Astrocyte (in vitro differentiated cells and primary cell): ENCODE measurements at regions not wholly inside any gene's neighbourhood (a gene's known extent, or its start where the extent isn't known, plus 50 kb on each side); places are given as distances from the start of the nearest gene placed in this dataset.
"Not testable (repeated sequence)": the region's sequence is repeated elsewhere in the genome, so short reads cannot be mapped to it uniquely, and the experiment has no call there.

Source experiments
- DNase-seq: peaks from one replicate; pipeline ENCODE4 v3.0.0-alpha.2; 2010; ENCODE audit warnings: low read depth
- FAIRE-seq: peaks from 2 replicates; lab custom pipeline; 2011; peaks lifted over from hg19 to GRCh38; lab: Jason Lieb, UNC
- H2AFZ ChIP-seq: 2 replicates; pipeline ENCODE4 v1.6.0; 2012; ENCODE audit warnings: low read depth, low read length, inconsistent platforms
- H3K27ac ChIP-seq: 2 replicates; pipeline ENCODE4 v1.5.1; 2011; ENCODE audit warnings: low read depth, low read length, inconsistent platforms
- H3K27me3 ChIP-seq: 2 replicates; pipeline ENCODE4 v1.6.0; 2011; ENCODE audit warnings: low read length, inconsistent platforms; ENCODE audit not compliant: insufficient read depth
- H3K36me3 ChIP-seq: 2 replicates; pipeline ENCODE4 v1.5.1; 2011; ENCODE audit warnings: low read length, inconsistent platforms; ENCODE audit not compliant: insufficient read depth
- H3K4me1 ChIP-seq: 2 replicates; pipeline ENCODE4 v1.5.1; 2011; ENCODE audit warnings: low read length, inconsistent platforms; ENCODE audit not compliant: insufficient read depth
- H3K4me2 ChIP-seq: 2 replicates; pipeline ENCODE4 v1.6.0; 2012; ENCODE audit warnings: low read length, inconsistent platforms
- H3K4me3 ChIP-seq: 2 replicates; pipeline ENCODE4 v1.5.1; 2011; ENCODE audit warnings: low read depth, mild to moderate bottlenecking, low read length, inconsistent platforms; ENCODE audit not compliant: insufficient read depth
- H3K79me2 ChIP-seq: 2 replicates; pipeline ENCODE4 v1.6.0; 2012; ENCODE audit warnings: mild to moderate bottlenecking, low read length, inconsistent platforms; ENCODE audit not compliant: insufficient read depth
- H3K9ac ChIP-seq: 2 replicates; pipeline ENCODE4 v1.6.0; 2012; ENCODE audit warnings: mild to moderate bottlenecking, low read length, inconsistent platforms
- H3K9me3 ChIP-seq: 2 replicates; pipeline ENCODE4 v1.5.1; 2012; ENCODE audit warnings: low read depth, mild to moderate bottlenecking, low read length, inconsistent platforms; ENCODE audit not compliant: insufficient read depth
- H4K20me1 ChIP-seq: 2 replicates; pipeline ENCODE4 v1.6.0; 2012; ENCODE audit warnings: low read length, inconsistent platforms; ENCODE audit not compliant: insufficient read depth
- H3K27ac Mint-ChIP-seq: one replicate; pipeline ENCODE4 v1.8.0; 2021; ENCODE audit warnings: mild to moderate bottlenecking, mixed read lengths; ENCODE audit not compliant: unreplicated experiment
- H3K27me3 Mint-ChIP-seq: one replicate; pipeline ENCODE4 v1.8.0; 2021; ENCODE audit warnings: low read depth, mixed read lengths; ENCODE audit not compliant: unreplicated experiment
- H3K36me3 Mint-ChIP-seq: one replicate; pipeline ENCODE4 v1.8.0; 2021; ENCODE audit warnings: low read depth, mixed read lengths; ENCODE audit not compliant: unreplicated experiment
- H3K4me1 Mint-ChIP-seq: one replicate; pipeline ENCODE4 v1.8.0; 2021; ENCODE audit warnings: low read depth, mixed read lengths; ENCODE audit not compliant: unreplicated experiment
- H3K4me3 Mint-ChIP-seq: one replicate; pipeline ENCODE4 v1.8.0; 2021; ENCODE audit warnings: mild to moderate bottlenecking, moderate library complexity, mixed read lengths; ENCODE audit not compliant: unreplicated experiment
- H3K9me3 Mint-ChIP-seq: one replicate; pipeline ENCODE4 v1.8.0; 2021; ENCODE audit warnings: mild to moderate bottlenecking, mixed read lengths; ENCODE audit not compliant: unreplicated experiment
- EZH2 ChIP-seq: IDR thresholded peaks from 2 replicates; pipeline ENCODE4 v1.6.1; 2012; ENCODE audit warnings: mild to moderate bottlenecking, low read length, inconsistent platforms; ENCODE audit not compliant: insufficient read depth
- TF ChIP-seq, protein P1 (sequence below): IDR thresholded peaks from 2 replicates; pipeline ENCODE4 v1.5.1; 2011; ENCODE audit warnings: low read depth, mild to moderate bottlenecking, inconsistent platforms, low read length, moderate library complexity; ENCODE audit not compliant: insufficient read depth

GRCh38 chr3:151592287-151592686, 131.4 kb upstream of the IGSF10 start:
- Histone ChIP-seq H2AFZ (no peak overlapping the region), H3K4me1 (no peaks in the 10 kb centered on the region), H4K20me1 (no peaks in the 10 kb centered on the region), H3K27ac (no peak overlapping the region), H3K79me2 (no peaks in the 10 kb centered on the region), H3K9ac (no peak overlapping the region), H3K4me3 (no peak overlapping the region), H3K4me2 (no peak overlapping the region), H3K36me3 (no peaks in the 10 kb centered on the region), H3K9me3 (no peaks in the 10 kb centered on the region), H3K27me3 (no peaks in the 10 kb centered on the region)
- H3K4me3 Mint-ChIP-seq: no peak overlapping the region
- FAIRE-seq (no peak), DNase-seq (no peak)
- TF ChIP-seq, protein P1, sequence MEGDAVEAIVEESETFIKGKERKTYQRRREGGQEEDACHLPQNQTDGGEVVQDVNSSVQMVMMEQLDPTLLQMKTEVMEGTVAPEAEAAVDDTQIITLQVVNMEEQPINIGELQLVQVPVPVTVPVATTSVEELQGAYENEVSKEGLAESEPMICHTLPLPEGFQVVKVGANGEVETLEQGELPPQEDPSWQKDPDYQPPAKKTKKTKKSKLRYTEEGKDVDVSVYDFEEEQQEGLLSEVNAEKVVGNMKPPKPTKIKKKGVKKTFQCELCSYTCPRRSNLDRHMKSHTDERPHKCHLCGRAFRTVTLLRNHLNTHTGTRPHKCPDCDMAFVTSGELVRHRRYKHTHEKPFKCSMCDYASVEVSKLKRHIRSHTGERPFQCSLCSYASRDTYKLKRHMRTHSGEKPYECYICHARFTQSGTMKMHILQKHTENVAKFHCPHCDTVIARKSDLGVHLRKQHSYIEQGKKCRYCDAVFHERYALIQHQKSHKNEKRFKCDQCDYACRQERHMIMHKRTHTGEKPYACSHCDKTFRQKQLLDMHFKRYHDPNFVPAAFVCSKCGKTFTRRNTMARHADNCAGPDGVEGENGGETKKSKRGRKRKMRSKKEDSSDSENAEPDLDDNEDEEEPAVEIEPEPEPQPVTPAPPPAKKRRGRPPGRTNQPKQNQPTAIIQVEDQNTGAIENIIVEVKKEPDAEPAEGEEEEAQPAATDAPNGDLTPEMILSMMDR: no peak
- TF ChIP-seq EZH2: no peak
- peaks cover 5% of the 10 kb centered on the region for H3K4me1 Mint-ChIP-seq
- no peaks in the 10 kb centered on the region for H3K27me3 Mint-ChIP-seq
- H3K36me3 Mint-ChIP-seq: no peaks in the 10 kb centered on the region
- H3K27ac Mint-ChIP-seq: no peak overlapping the region
- H3K9me3 Mint-ChIP-seq: peaks cover 3% of the 10 kb centered on the region

DNA sequence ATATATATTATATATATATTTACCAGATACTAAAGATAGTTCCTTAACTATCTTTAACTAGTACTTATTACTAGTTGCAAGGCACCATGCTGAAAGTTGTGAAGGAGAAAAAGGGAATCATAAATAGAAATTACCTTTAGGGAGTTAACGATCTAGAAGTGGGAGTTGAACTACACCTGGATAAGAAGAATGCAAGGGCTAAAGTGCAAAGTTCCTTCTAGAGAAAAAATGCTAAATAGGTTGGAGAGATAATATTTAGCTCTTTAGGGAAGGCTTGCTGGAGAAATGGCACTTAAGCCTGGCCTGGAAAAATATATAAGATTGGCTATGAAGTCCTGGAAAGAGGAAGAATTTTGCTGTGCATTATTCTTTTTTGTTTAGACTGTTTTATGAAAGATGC, 130.6 kb upstream of the IGSF10 start:
- Histone ChIP-seq H3K36me3 (no peaks in the 10 kb centered on the region), H3K27ac (no peak overlapping the region), H3K27me3 (no peaks in the 10 kb centered on the region), H2AFZ (no peak overlapping the region), H3K79me2 (no peaks in the 10 kb centered on the region), H3K9ac (no peak overlapping the region), H3K4me3 (no peak overlapping the region), H3K9me3 (no peaks in the 10 kb centered on the region), H4K20me1 (no peaks in the 10 kb centered on the region), H3K4me1 (no peaks in the 10 kb centered on the region), H3K4me2 (no peak overlapping the region)
- TF ChIP-seq, protein P1: no peak
- TF ChIP-seq EZH2: no peak
- H3K27me3 Mint-ChIP-seq: no peaks in the 10 kb centered on the region
- no peak overlapping the region for H3K27ac Mint-ChIP-seq
- H3K36me3 Mint-ChIP-seq: no peaks in the 10 kb centered on the region
- H3K9me3 Mint-ChIP-seq: peaks cover 3% of the 10 kb centered on the region
- no peak for DNase-seq
- H3K4me1 Mint-ChIP-seq: peaks cover 5% of the 10 kb centered on the region
- no peak overlapping the region for H3K4me3 Mint-ChIP-seq
- no peak for FAIRE-seq

DNA sequence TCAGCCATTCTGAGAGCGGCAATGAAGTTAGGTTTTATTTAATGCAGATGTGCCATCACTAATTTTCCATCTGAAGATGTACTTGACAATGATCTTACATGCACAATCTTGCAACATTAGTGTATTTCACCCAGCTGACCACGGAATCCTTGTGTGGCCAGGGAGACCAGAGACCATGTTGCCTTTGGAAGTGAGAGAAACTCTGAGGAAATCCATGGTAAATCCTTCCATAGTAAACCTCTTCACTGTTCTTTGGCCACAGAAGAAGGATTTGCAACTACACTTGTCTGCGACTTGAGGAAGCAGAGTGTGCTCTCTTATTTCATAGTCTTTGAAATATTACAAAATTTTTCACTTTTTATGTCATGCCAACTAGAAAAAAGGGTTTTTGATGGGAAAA, 128.4 kb upstream of the IGSF10 start:
- no peaks in the 10 kb centered on the region for H3K9me3 ChIP-seq
- no peaks in the 10 kb centered on the region for H3K4me1 ChIP-seq
- no peak overlapping the region for H2AFZ ChIP-seq
- Mint-ChIP-seq H3K9me3 (peaks cover 3% of the 10 kb centered on the region), H3K27me3 (no peaks in the 10 kb centered on the region), H3K4me1 (peaks cover 10% of the 10 kb centered on the region), H3K4me3 (no peak overlapping the region), H3K36me3 (no peaks in the 10 kb centered on the region), H3K27ac (no peak overlapping the region)
- no peaks in the 10 kb centered on the region for H3K27me3 ChIP-seq
- DNase-seq (no peak), FAIRE-seq (no peak)
- H4K20me1 ChIP-seq: no peaks in the 10 kb centered on the region
- no peaks in the 10 kb centered on the region for H3K79me2 ChIP-seq
- no peaks in the 10 kb centered on the region for H3K36me3 ChIP-seq
- no peak overlapping the region for H3K9ac ChIP-seq
- no peak for TF ChIP-seq EZH2
- TF ChIP-seq, protein P1: no peak
- H3K27ac ChIP-seq: no peak overlapping the region
- no peak overlapping the region for H3K4me3 ChIP-seq
- no peak overlapping the region for H3K4me2 ChIP-seq

GRCh38 chr3:151587659-151588058, 126.8 kb upstream of the IGSF10 start:
- H4K20me1 ChIP-seq, H3K4me1 Mint-ChIP-seq, H3K36me3 Mint-ChIP-seq, FAIRE-seq, H3K4me3 Mint-ChIP-seq, H3K27me3 Mint-ChIP-seq, DNase-seq, H3K27ac Mint-ChIP-seq, H3K27me3 ChIP-seq, H3K4me1 ChIP-seq, H3K9me3 ChIP-seq, H3K4me2 ChIP-seq, H2AFZ ChIP-seq, H3K79me2 ChIP-seq, H3K27ac ChIP-seq, H3K4me3 ChIP-seq, H3K9me3 Mint-ChIP-seq, H3K36me3 ChIP-seq, H3K9ac ChIP-seq: not testable (repeated sequence)
